Common myeloid progenitor, CD34-positive (primary cell): ENCODE measurements at regions not wholly inside any gene's neighbourhood (a gene's known extent, or its start where the extent isn't known, plus 50 kb on each side); places are given as distances from the start of the nearest gene placed in this dataset.

ENCODE experiments used
- CTCF ChIA-PET: fragments of 350-600 bp; sonication (Branson Sonifier 250); formaldehyde crosslinking; loops from one replicate; lab custom pipeline; 2021; ENCODE audit warnings: antibody characterized with exemption; lab: Charles Lee
- POLR2A ChIA-PET: fragments of 350-600 bp; sonication (Branson Sonifier 250); formaldehyde crosslinking; loops from one replicate; lab custom pipeline; 2021; ENCODE audit warnings: antibody characterized with exemption; lab: Charles Lee
- DNase-seq, 3 donors: peaks; one replicate each; pipeline versions ENCODE4 v3.0.0 to v3.0.0-alpha.2; 2013
- H3K27ac ChIP-seq, 2 experiments: 1 replicate in 1 of 2; 2 replicates in 1 of 2; pipeline ENCODE4 v1.7.0; 2013; ENCODE audit warnings: inconsistent platforms in 2 of 2, low read length in 2 of 2, mild to moderate bottlenecking in 2 of 2, low read depth in 1 of 2, moderate library complexity in 1 of 2; ENCODE audit not compliant: severe bottlenecking in 2 of 2, insufficient read depth in 1 of 2, poor library complexity in 1 of 2
- H3K27me3 ChIP-seq, 5 experiments: replicated peaks in 2 of 5; 1 replicate in 3 of 5; 2 replicates in 2 of 5; pipeline versions ENCODE4 v1.6.1 to v1.7.0; 2013; ENCODE audit warnings: low read length in 4 of 5, mild to moderate bottlenecking in 2 of 5, moderate library complexity in 2 of 5, inconsistent platforms in 1 of 5; ENCODE audit not compliant: insufficient read depth in 5 of 5, control insufficient read depth in 4 of 5
- H3K36me3 ChIP-seq, 4 experiments: 1 replicate in 2 of 4; 2 replicates in 2 of 4; pipeline versions ENCODE4 v1.6.1 to v1.7.0; 2013; ENCODE audit warnings: low read length in 3 of 4, control low read depth in 1 of 4, mild to moderate bottlenecking in 1 of 4; ENCODE audit not compliant: control insufficient read depth in 4 of 4, insufficient read depth in 4 of 4
- H3K4me1 ChIP-seq, 4 experiments: 1 replicate in 3 of 4; 2 replicates in 1 of 4; pipeline versions ENCODE4 v1.6.1 to v1.7.1; 2013; ENCODE audit warnings: low read length in 3 of 4, mild to moderate bottlenecking in 3 of 4, control low read depth in 1 of 4, inconsistent platforms in 1 of 4, moderate library complexity in 1 of 4; ENCODE audit not compliant: control insufficient read depth in 4 of 4, insufficient read depth in 4 of 4; ENCODE audit errors: control extremely low read depth in 1 of 4
- H3K4me3 ChIP-seq, 7 experiments: 1 replicate in 4 of 7; 2 replicates in 3 of 7; pipeline versions ENCODE4 v1.5.1 to v1.7.0; 2013; ENCODE audit warnings: mild to moderate bottlenecking in 7 of 7, low read length in 6 of 7, moderate library complexity in 6 of 7, inconsistent platforms in 2 of 7, low read depth in 2 of 7, control low read depth in 1 of 7; ENCODE audit not compliant: insufficient read depth in 4 of 7, control insufficient read depth in 1 of 7; ENCODE audit errors: extremely low read depth in 1 of 7
- H3K9me3 ChIP-seq, 5 experiments: 1 replicate in 4 of 5; 2 replicates in 1 of 5; pipeline versions ENCODE4 v1.6.1 to v1.7.1; 2013; ENCODE audit warnings: low read length in 4 of 5, mild to moderate bottlenecking in 2 of 5, inconsistent platforms in 1 of 5, low read depth in 1 of 5, moderate library complexity in 1 of 5; ENCODE audit not compliant: control insufficient read depth in 4 of 5, insufficient read depth in 2 of 5; ENCODE audit errors: control extremely low read depth in 1 of 5
- WGBS: methylation state at CpG from one replicate; pipeline ENCODE4 v1.1.5; 2013; ENCODE audit not compliant: insufficient coverage; 5-methylcytosine and 5-hydroxymethylcytosine counted together

DNA sequence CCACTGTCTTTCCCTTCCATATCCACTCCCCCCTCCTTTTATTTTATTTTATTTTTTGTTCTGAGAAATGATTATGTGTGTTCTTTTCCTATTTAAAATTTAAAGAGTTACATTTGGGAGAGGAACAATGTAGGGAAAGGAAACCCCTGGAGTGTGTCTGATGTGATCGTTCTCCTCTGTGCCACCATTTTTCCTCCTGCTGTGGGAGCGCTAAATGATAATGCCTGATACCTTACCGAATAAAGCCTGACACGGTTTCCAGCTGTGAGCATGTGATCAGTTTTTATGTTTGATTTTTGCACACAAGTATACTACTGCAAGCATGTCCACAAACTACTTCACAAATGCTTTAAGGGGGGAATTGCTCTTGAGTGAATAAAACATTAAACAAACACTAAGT is 317.8 kb upstream of the FANCL start:
- H3K27ac ChIP-seq = no peak overlapping the region
- whole genome bisulfite sequencing = 100% methylated on average over 2 of the region's 4 CpGs
- H3K27me3 ChIP-seq = no peaks in the 10 kb centered on the region
- no peak overlapping the region for H3K4me3 ChIP-seq
- H3K4me1 ChIP-seq = no peaks in the 10 kb centered on the region
- CTCF ChIA-PET = no interaction called here
- DNase-seq = no peak
- H3K9me3 ChIP-seq = no peaks in the 10 kb centered on the region
- POLR2A ChIA-PET = no interaction called here
- H3K36me3 ChIP-seq = no peaks in the 10 kb centered on the region

DNA sequence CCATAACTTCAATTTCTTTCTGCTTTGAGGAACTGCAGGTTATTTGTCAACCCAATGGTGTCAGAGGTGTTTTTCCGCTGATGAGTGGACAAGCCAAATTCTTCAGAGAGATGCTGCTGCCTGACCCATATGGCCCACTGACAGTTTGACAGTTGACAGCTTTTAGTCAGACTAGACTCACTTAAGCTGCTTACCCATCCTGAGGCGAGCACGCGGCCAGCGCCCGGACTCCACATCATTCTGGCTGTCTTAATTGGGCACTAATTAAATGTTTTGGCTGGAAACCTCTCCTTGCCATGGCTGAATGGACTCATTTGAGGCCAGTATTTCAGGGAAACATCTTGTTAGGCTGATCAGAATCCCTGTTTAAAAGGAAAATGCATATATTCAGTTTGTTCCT is 316.1 kb upstream of the FANCL start:
- no peaks in the 10 kb centered on the region for H3K36me3 ChIP-seq
- H3K4me1 ChIP-seq = no peaks in the 10 kb centered on the region
- no peak overlapping the region for H3K27ac ChIP-seq
- CTCF ChIA-PET = interaction anchor here (1.2 kb wide), 1 partner anchor 123 kb away, joined by 3 read pairs; no protein-coding TSS in a partner anchor
- no peaks in the 10 kb centered on the region for H3K9me3 ChIP-seq
- POLR2A ChIA-PET = no interaction called here
- no peak overlapping the region for H3K4me3 ChIP-seq
- no peaks in the 10 kb centered on the region for H3K27me3 ChIP-seq
- DNase-seq = no peak
- 93% methylated on average over 6 of the region's 6 CpGs for WGBS

DNA sequence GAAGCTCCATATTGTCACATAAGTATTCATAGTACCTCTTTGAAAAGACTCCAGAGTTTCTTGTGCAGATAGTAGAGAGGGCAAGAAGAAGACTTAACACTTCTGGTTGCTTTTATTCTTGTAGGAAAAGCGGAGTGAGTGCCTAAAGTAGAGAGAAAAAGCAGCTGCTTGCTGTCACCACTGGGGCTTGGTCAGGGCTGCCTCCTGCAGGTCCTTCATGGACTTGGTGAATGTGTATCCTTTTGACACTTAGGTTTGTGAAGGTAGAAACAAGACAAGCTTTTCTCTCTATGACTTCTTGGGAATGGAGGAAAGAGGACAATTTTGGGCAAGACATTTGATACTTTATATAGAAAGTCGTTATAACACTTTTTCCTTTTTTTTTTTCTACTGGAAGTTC is 312.8 kb upstream of the FANCL start:
- DNase-seq = peak in 2 of 3 donors; percentile 20 to 24
- Histone ChIP-seq H3K36me3 (no peaks in the 10 kb centered on the region), H3K27ac (no peak overlapping the region), H3K4me3 (no peak overlapping the region), H3K9me3 (no peaks in the 10 kb centered on the region), H3K4me1 (no peaks in the 10 kb centered on the region), H3K27me3 (no peaks in the 10 kb centered on the region)
- CTCF ChIA-PET = no interaction called here
- whole genome bisulfite sequencing = 100% methylated on average over 1 of the region's 2 CpGs
- POLR2A ChIA-PET = no interaction called here

DNA sequence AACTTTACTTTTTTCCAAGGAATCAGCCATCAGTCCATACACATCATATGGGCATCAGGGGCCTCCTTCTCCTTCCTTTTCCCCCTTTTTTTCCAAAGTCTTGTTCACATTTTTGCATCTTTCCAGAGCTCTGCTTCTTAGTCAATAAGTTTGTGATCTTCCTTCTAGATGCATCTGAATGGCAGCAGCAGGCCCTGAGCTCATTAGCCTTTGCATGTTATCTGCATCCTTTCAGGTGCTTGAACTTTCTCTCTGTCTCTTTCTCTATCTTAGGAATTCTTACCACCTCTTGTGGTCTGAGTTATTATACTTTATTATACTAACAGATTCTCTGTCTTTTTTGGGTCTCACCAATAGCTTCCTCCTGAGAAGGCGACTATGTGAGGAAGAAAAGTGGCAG is 312.4 kb upstream of the FANCL start:
- WGBS = no CpG with 5 or more reads among the region's 1 CpG
- H3K9me3 ChIP-seq = no peaks in the 10 kb centered on the region
- H3K4me3 ChIP-seq = no peak overlapping the region
- H3K27me3 ChIP-seq = no peaks in the 10 kb centered on the region
- ChIA-PET POLR2A (no interaction called here), CTCF (no interaction called here)
- no peak for DNase-seq
- no peaks in the 10 kb centered on the region for H3K36me3 ChIP-seq
- H3K4me1 ChIP-seq = no peaks in the 10 kb centered on the region
- H3K27ac ChIP-seq = no peak overlapping the region

DNA sequence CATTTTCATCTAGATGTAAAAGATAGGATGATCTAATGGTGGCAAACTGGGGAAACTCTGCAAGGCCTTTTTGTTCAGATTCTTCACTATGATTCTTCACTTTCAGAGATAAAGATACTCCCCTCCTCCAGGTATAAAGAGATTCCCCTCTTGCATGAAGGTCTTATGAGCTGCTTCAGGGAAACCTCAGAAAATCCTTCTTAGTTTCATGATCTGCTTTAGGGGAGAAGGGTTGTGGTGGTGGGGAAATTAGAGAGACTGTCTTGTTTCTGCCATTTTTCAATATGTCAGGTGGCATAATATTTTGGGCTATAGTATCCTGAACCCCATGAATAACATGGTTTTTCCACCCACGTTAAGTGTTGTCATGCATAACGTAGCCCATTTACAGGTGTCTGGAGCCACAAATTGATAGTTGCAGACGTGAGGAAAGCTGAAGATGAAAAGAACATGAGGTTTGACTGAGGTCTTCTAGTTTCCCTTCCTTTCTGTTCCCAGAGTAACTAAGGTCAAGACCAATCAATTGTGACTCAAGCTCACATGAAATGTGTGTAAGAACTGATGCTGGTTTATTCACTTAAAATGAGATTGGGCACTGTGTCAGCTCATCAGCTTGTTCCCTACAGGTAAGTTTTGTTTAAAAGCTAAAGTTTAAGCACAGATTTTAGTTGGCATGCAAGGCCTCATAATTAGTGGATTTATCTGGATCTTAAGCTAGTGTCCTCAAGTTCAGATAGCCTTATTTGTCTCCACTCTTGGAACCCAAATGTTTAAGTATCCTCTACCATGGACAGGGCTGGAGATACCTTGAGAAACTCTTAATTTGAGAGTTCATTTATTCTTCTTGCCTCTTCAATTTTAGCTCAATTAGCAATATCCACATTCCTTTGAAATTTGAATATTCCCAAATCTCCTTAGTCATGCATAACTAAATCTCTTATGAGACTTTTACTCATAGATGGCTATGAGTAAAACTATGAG is 304.5 kb upstream of the FANCL start:
- H3K27ac ChIP-seq = no peak overlapping the region
- POLR2A ChIA-PET = no interaction called here
- no peaks in the 10 kb centered on the region for H3K9me3 ChIP-seq
- H3K36me3 ChIP-seq = no peaks in the 10 kb centered on the region
- DNase-seq = no peak
- H3K4me1 ChIP-seq = no peaks in the 10 kb centered on the region
- WGBS = 100% methylated on average over 3 of the region's 3 CpGs
- CTCF ChIA-PET = interaction anchor here (0.7 kb wide), 1 partner anchor 23 kb away, joined by 3 read pairs; no protein-coding TSS in a partner anchor
- H3K27me3 ChIP-seq = no peaks in the 10 kb centered on the region
- no peak overlapping the region for H3K4me3 ChIP-seq

DNA sequence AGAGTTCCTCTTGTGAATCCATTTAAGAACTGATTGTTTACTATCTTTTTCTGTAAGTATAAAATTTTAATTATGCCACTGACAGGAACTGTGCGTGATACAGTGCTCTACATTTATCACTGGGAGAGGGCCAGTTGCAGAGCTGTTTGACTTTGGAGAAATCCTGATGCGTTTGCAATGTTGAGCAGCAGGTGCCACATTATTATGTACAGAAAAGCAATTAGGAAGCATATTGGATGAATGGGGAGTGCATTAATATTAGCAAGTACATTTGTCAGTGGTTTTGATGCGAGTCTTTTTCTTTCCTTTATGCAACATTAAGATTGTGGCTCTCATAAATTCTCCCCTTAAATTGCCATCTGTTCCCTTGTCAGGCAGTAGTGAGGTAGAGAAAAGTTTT is 302.3 kb upstream of the FANCL start:
- H3K4me3 ChIP-seq = no peak overlapping the region
- DNase-seq = peak in 1 of 3 donors; percentile 6
- CTCF ChIA-PET = no interaction called here

GRCh38 chr2:58541511-58541910 is 300.4 kb upstream of the FANCL start:
- CTCF ChIA-PET = no interaction called here
- no peak overlapping the region for H3K4me3 ChIP-seq
- no peaks in the 10 kb centered on the region for H3K4me1 ChIP-seq
- no peak for DNase-seq
- POLR2A ChIA-PET = no interaction called here
- no peaks in the 10 kb centered on the region for H3K27me3 ChIP-seq
- no peaks in the 10 kb centered on the region for H3K9me3 ChIP-seq
- no peaks in the 10 kb centered on the region for H3K36me3 ChIP-seq
- H3K27ac ChIP-seq = no peak overlapping the region
- WGBS = 92% methylated on average over 3 of the region's 7 CpGs

More for the DNA sequence above, 302.3 kb upstream of the FANCL start:
- WGBS = 76% methylated on average over 2 of the region's 3 CpGs
- Histone ChIP-seq H3K9me3 (no peaks in the 10 kb centered on the region), H3K36me3 (no peaks in the 10 kb centered on the region), H3K27me3 (no peaks in the 10 kb centered on the region), H3K4me1 (no peaks in the 10 kb centered on the region), H3K27ac (no peak overlapping the region)
- POLR2A ChIA-PET = no interaction called here
